Uterus (tissue), 3 donors: ENCODE measurements at regions not wholly inside any gene's neighbourhood (a gene's known extent, or its start where the extent isn't known, plus 50 kb on each side); places are given as distances from the start of the nearest gene placed in this dataset.

Experiments used
- DNase-seq, 2 donors: peaks; one replicate each; pipeline ENCODE4 v3.0.0-alpha.2; 2019 to 2020
- H3K27ac ChIP-seq, 2 donors: fragments of 200-600 bp; sonication (generic); 1 replicate in 1 of 2; 2 replicates in 1 of 2; pipeline ENCODE4 v1.5.1; 2016 to 2018
- H3K27me3 ChIP-seq, 2 donors: fragments of 200-600 bp; sonication (generic); one replicate each; pipeline ENCODE4 v1.5.1; 2018 to 2019; ENCODE audit warnings: control low read depth in 1 of 2
- H3K36me3 ChIP-seq, 2 donors: fragments of 200-600 bp; sonication (generic); one replicate each; pipeline ENCODE4 v1.5.1; 2019; ENCODE audit warnings: control low read depth in 1 of 2
- H3K4me1 ChIP-seq, 2 donors: fragments of 200-600 bp; sonication (generic); one replicate each; pipeline ENCODE4 v1.5.1; 2018 to 2019; ENCODE audit warnings: control low read depth in 1 of 2
- H3K4me3 ChIP-seq, 2 donors: fragments of 200-600 bp; sonication (generic); 1 replicate in 1 of 2; 2 replicates in 1 of 2; pipeline ENCODE4 v1.5.1; 2018 to 2019; ENCODE audit warnings: mild to moderate bottlenecking in 1 of 2
- H3K9me3 ChIP-seq, 2 donors: fragments of 200-600 bp; sonication (generic); one replicate each; pipeline ENCODE4 v1.5.1; 2019; ENCODE audit warnings: control low read depth in 1 of 2
- POLR2A ChIP-seq, 2 donors: fragments of 450-650 bp; IDR thresholded peaks; one replicate each; pipeline ENCODE4 v1.6.1; 2016; ENCODE audit warnings: antibody characterized with exemption in 2 of 2, mild to moderate bottlenecking in 1 of 2, moderate library complexity in 1 of 2
- intact Hi-C: fragments of 100-400 bp; cut with DNase I; formaldehyde crosslinking; loops from one replicate; pipeline ENCODE4 v1.15.1; 2023; ENCODE audit warnings: low total_unique reads
- TF ChIP-seq, protein P1 (sequence below), 4 experiments: fragments of 200-600 bp in 2 of 4; fragments of 450-650 bp in 2 of 4; sonication (generic) in 2 of 4; IDR thresholded peaks; one replicate each; pipeline ENCODE4 v1.5.1; 2016 to 2019; ENCODE audit warnings: antibody characterized with exemption in 4 of 4, mild to moderate bottlenecking in 2 of 4, moderate library complexity in 1 of 4
- donor health status: DM: yes; HTN: yes; CAD: no.

- no peak overlapping the region for H3K27ac ChIP-seq
- H3K4me1 ChIP-seq = no peaks in the 10 kb centered on the region
- no peaks in the 10 kb centered on the region for H3K9me3 ChIP-seq
- intact Hi-C loops = no loop called here
- H3K4me3 ChIP-seq = no peak overlapping the region
- no peaks in the 10 kb centered on the region for H3K27me3 ChIP-seq
- TF ChIP-seq, protein P1, sequence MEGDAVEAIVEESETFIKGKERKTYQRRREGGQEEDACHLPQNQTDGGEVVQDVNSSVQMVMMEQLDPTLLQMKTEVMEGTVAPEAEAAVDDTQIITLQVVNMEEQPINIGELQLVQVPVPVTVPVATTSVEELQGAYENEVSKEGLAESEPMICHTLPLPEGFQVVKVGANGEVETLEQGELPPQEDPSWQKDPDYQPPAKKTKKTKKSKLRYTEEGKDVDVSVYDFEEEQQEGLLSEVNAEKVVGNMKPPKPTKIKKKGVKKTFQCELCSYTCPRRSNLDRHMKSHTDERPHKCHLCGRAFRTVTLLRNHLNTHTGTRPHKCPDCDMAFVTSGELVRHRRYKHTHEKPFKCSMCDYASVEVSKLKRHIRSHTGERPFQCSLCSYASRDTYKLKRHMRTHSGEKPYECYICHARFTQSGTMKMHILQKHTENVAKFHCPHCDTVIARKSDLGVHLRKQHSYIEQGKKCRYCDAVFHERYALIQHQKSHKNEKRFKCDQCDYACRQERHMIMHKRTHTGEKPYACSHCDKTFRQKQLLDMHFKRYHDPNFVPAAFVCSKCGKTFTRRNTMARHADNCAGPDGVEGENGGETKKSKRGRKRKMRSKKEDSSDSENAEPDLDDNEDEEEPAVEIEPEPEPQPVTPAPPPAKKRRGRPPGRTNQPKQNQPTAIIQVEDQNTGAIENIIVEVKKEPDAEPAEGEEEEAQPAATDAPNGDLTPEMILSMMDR (IDR thresholded peaks at IDR 0.05) = no peak
- no peak for TF ChIP-seq POLR2A (IDR thresholded peaks at IDR 0.05)
- no peak for DNase-seq
- no peaks in the 10 kb centered on the region for H3K36me3 ChIP-seq
Measured at GRCh38 chr3:148036331-148036876, 627.2 kb downstream of the ZIC1 start.

- no peak overlapping the region for H3K4me3 ChIP-seq
- H3K27ac ChIP-seq = no peak overlapping the region
- no peak for DNase-seq
- intact Hi-C loops = no loop called here
- H3K27me3 ChIP-seq = no peaks in the 10 kb centered on the region
- no peaks in the 10 kb centered on the region for H3K9me3 ChIP-seq
- no peaks in the 10 kb centered on the region for H3K36me3 ChIP-seq
- TF ChIP-seq, protein P1 (IDR thresholded peaks at IDR 0.05) = no peak
- no peak for TF ChIP-seq POLR2A (IDR thresholded peaks at IDR 0.05)
- no peaks in the 10 kb centered on the region for H3K4me1 ChIP-seq
Measured at GRCh38 chr3:148042663-148043445, 633.7 kb downstream of the ZIC1 start.

DNA sequence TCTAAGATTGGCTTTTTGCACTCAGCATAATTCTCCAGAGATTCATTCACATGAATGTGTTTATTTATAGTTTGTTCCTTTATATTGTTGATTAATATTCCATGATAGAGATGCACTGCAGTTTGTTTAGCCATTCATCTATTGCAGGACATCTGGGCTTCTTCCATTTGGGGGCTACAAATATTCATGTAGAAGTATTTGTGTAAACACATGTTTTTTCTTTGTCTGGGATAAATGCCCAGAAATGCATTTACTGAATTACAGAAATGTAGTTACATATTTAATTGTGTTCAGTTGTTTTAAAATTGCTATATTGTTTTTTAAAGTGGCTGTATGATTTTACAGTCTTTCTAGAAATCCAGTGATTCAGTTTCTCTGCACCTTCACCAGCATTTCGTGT lies 635.0 kb downstream of the ZIC1 start:
- Histone ChIP-seq H3K4me3 (no peak overlapping the region), H3K9me3 (no peaks in the 10 kb centered on the region), H3K27ac (no peak overlapping the region), H3K27me3 (no peaks in the 10 kb centered on the region), H3K36me3 (no peaks in the 10 kb centered on the region), H3K4me1 (no peaks in the 10 kb centered on the region)
- intact Hi-C loops = no loop called here
- no peak for DNase-seq
- TF ChIP-seq, protein P1 (IDR thresholded peaks at IDR 0.05) = no peak
- TF ChIP-seq POLR2A (IDR thresholded peaks at IDR 0.05) = no peak

DNA sequence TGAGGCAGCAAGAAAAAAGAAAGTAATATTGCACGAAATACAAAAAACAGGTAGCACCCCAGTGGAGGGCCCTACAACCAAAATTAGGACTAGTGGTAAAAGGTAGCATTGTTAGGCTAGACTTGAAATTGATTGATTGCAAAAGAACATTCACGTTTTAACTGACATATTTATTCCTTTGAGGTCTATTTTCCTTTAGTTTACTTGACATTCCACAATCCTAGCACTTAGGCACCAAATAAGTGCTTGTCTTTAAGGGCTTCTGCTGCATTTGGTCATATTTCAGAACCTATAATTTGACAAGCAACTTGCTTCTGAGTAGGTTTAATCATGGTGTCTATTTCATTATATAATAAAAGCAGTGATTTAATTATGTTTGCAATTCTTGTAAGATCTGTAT lies 642.7 kb upstream of the AGTR1 start:
- Histone ChIP-seq H3K9me3 (no peaks in the 10 kb centered on the region), H3K27ac (no peak overlapping the region), H3K27me3 (no peaks in the 10 kb centered on the region), H3K4me1 (no peaks in the 10 kb centered on the region), H3K4me3 (no peak overlapping the region), H3K36me3 (no peaks in the 10 kb centered on the region)
- DNase-seq = no peak
- TF ChIP-seq, protein P1 (IDR thresholded peaks at IDR 0.05) = no peak
- no peak for TF ChIP-seq POLR2A (IDR thresholded peaks at IDR 0.05)
- intact Hi-C loops = no loop called here

GRCh38 chr3:148062590-148062989 lies 635.1 kb upstream of the AGTR1 start:
- intact Hi-C loops = no loop called here
- no peaks in the 10 kb centered on the region for H3K27me3 ChIP-seq
- no peaks in the 10 kb centered on the region for H3K9me3 ChIP-seq
- TF ChIP-seq, protein P1 (IDR thresholded peaks at IDR 0.05) = no peak
- no peak for TF ChIP-seq POLR2A (IDR thresholded peaks at IDR 0.05)
- DNase-seq = no peak
- no peak overlapping the region for H3K4me3 ChIP-seq
- H3K36me3 ChIP-seq = no peaks in the 10 kb centered on the region
- no peaks in the 10 kb centered on the region for H3K4me1 ChIP-seq
- H3K27ac ChIP-seq = no peak overlapping the region
